ENCODE measurements at regions not wholly inside any gene's neighbourhood (a gene's known extent, or its start where the extent isn't known, plus 50 kb on each side); places are given as distances from the start of the nearest gene placed in this dataset.

DNA sequence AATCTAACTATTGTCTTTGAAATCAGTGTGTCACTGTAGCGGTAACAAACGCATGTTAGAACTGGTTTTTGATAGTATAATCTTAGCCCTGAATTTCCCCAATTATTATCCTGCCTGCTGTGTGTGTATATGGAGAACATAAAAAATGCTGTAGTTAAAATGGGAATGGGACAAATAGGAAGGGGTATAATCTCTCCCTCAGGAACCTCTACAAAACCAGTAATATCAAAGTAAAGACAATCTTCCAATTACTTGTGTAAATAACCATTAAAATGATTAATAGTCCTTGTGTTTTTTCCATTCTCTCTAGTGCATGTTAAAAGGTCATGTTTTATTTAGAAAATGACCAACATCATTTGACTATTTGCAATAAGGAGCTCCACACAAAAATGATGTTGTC is 200.1 kb upstream of the TMTC1 start:
- DNase-seq: no peak
- Mint-ChIP-seq H3K4me3 (no peak overlapping the region), H3K27ac (no peak overlapping the region), H3K27me3 (ENCODE audit: low read depth, poor library complexity) (no peaks in the 10 kb centered on the region), H3K9me3 (peaks cover 10% of the 10 kb centered on the region), H3K4me1 (peaks cover 6% of the 10 kb centered on the region), H3K36me3 (ENCODE audit: low read depth) (no peaks in the 10 kb centered on the region)
- TF ChIP-seq, protein P1, sequence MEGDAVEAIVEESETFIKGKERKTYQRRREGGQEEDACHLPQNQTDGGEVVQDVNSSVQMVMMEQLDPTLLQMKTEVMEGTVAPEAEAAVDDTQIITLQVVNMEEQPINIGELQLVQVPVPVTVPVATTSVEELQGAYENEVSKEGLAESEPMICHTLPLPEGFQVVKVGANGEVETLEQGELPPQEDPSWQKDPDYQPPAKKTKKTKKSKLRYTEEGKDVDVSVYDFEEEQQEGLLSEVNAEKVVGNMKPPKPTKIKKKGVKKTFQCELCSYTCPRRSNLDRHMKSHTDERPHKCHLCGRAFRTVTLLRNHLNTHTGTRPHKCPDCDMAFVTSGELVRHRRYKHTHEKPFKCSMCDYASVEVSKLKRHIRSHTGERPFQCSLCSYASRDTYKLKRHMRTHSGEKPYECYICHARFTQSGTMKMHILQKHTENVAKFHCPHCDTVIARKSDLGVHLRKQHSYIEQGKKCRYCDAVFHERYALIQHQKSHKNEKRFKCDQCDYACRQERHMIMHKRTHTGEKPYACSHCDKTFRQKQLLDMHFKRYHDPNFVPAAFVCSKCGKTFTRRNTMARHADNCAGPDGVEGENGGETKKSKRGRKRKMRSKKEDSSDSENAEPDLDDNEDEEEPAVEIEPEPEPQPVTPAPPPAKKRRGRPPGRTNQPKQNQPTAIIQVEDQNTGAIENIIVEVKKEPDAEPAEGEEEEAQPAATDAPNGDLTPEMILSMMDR (IDR thresholded peaks at IDR 0.05): no peak

GRCh38 chr12:29980304-29980703 is 196.6 kb upstream of the TMTC1 start:
- TF ChIP-seq, protein P1 (IDR thresholded peaks at IDR 0.05): no peak
- no peak overlapping the region for H3K4me3 Mint-ChIP-seq
- no peaks in the 10 kb centered on the region for H3K9me3 Mint-ChIP-seq
- peaks cover 6% of the 10 kb centered on the region for H3K4me1 Mint-ChIP-seq
- H3K36me3 Mint-ChIP-seq (ENCODE audit: low read depth): no peaks in the 10 kb centered on the region
- no peaks in the 10 kb centered on the region for H3K27me3 Mint-ChIP-seq (ENCODE audit: low read depth, poor library complexity)
- DNase-seq: no peak
- no peak overlapping the region for H3K27ac Mint-ChIP-seq

DNA sequence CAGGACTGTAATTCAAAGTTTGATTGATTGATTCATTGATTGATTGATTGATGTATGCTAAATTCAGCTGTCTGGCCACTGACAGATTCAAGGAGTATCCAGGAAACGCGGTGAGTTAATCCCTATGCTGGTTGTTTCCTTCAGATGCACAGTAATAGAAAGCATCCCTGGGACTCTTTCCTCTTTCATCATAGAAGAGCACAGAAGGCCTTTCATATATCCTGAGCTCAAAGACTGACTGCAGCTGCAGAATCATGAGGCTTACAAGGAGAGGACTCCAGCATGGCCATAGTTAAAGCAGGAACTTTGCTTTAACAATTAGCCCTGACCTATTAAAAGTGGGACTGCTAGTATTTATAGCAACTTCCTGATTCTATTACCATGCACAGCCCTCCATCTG is 187.7 kb upstream of the TMTC1 start:
- no peak for DNase-seq
- TF ChIP-seq, protein P1 (IDR thresholded peaks at IDR 0.05): no peak
- Mint-ChIP-seq H3K27ac (no peak overlapping the region), H3K27me3 (ENCODE audit: low read depth, poor library complexity) (peaks cover 3% of the 10 kb centered on the region), H3K4me3 (no peak overlapping the region), H3K4me1 (no peaks in the 10 kb centered on the region), H3K36me3 (ENCODE audit: low read depth) (no peaks in the 10 kb centered on the region), H3K9me3 (no peaks in the 10 kb centered on the region)

DNA sequence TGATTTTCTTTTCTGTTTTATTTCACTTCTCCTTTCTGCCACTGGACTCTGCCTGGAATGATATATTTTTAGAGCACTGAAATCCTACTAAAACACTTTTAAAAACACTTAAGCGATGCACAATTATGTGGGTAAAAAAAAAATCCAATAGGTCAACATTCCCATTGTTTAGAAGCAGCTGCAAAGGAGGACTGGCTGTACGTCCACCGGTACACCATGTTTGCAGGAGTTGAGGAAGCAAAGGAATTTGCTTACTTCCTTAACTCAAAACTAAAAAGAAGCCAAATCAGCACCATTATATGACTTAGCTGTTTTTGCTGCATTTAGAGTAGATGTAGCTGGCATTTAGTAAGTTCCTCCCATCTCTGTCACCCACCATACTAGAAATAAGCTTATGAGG is 186.8 kb upstream of the TMTC1 start:
- H3K9me3 Mint-ChIP-seq: no peaks in the 10 kb centered on the region
- DNase-seq: no peak
- H3K4me1 Mint-ChIP-seq: no peaks in the 10 kb centered on the region
- no peak overlapping the region for H3K27ac Mint-ChIP-seq
- no peaks in the 10 kb centered on the region for H3K36me3 Mint-ChIP-seq (ENCODE audit: low read depth)
- H3K4me3 Mint-ChIP-seq: no peak overlapping the region
- H3K27me3 Mint-ChIP-seq (ENCODE audit: low read depth, poor library complexity): peaks cover 3% of the 10 kb centered on the region
- TF ChIP-seq, protein P1 (IDR thresholded peaks at IDR 0.05): no peak

DNA sequence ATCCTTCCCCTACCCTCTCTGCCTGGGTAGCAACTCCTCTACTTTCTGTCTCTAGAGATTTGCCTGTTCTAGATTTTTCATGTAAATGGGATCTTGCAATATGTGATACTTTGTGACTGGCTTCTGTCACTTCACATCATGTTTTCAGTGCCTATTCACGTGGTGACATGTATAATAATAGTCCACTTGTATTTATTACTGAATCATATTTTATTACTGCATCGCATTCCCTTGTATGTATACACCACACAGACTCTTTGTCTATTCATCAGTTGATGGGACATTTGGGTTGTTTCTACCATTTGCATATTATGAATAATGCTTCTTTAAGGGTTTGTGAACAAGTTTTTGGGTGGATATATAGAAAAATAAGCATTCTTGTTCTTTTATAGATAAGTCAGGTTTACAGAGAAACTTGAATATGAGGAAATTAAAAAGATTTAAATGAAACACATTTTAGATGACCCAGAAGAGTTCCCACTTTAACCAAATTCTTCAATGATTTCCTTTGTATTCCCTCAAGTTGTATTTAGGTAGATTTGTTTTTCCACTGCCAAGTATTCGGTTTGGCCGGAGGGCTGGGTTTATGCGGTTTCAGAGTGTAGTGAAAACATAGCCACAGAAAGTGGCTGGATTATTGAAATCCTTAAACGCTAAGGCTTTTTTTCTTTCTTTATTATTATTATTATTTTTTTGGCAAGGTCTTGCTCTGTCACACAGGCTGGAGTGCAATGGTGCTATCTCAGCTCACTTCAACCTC is 178.7 kb upstream of the TMTC1 start:
- Mint-ChIP-seq H3K4me1 (no peaks in the 10 kb centered on the region), H3K27me3 (ENCODE audit: low read depth, poor library complexity) (no peaks in the 10 kb centered on the region), H3K36me3 (ENCODE audit: low read depth) (no peaks in the 10 kb centered on the region), H3K4me3 (no peak overlapping the region), H3K9me3 (no peaks in the 10 kb centered on the region), H3K27ac (no peak overlapping the region)
- TF ChIP-seq, protein P1 (IDR thresholded peaks at IDR 0.05): no peak
- DNase-seq: no peak

DNA sequence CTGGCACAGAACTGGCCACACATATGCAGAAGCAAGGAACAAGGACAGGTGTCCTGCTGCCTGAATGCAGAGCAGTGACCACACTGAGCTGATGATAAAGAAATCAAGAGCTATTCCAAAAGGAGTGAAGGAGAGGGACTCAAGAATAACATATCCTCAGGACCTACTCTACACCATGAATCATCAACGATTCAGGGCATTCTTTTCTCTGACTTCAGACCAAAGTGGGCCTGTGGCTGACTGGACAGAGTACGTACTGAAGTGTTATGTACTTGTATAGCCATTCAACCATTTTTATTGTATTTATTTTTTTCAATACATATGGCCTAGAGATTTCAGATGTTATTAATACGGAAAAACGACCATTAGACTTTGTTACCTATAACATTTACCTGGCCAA is 177.5 kb upstream of the TMTC1 start:
- no peaks in the 10 kb centered on the region for H3K27me3 Mint-ChIP-seq (ENCODE audit: low read depth, poor library complexity)
- TF ChIP-seq, protein P1 (IDR thresholded peaks at IDR 0.05): no peak
- H3K27ac Mint-ChIP-seq: no peak overlapping the region
- no peaks in the 10 kb centered on the region for H3K36me3 Mint-ChIP-seq (ENCODE audit: low read depth)
- no peak for DNase-seq
- no peaks in the 10 kb centered on the region for H3K9me3 Mint-ChIP-seq
- no peak overlapping the region for H3K4me3 Mint-ChIP-seq
- no peaks in the 10 kb centered on the region for H3K4me1 Mint-ChIP-seq

All from nephron progenitor cell (in vitro differentiated cells).